ENCODE measurements at regions not wholly inside any gene's neighbourhood (a gene's known extent, or its start where the extent isn't known, plus 50 kb on each side); places are given as distances from the start of the nearest gene placed in this dataset.
A peak's percentile ranks its signal among the peaks of the same experiment; 100 is the strongest.

DNA sequence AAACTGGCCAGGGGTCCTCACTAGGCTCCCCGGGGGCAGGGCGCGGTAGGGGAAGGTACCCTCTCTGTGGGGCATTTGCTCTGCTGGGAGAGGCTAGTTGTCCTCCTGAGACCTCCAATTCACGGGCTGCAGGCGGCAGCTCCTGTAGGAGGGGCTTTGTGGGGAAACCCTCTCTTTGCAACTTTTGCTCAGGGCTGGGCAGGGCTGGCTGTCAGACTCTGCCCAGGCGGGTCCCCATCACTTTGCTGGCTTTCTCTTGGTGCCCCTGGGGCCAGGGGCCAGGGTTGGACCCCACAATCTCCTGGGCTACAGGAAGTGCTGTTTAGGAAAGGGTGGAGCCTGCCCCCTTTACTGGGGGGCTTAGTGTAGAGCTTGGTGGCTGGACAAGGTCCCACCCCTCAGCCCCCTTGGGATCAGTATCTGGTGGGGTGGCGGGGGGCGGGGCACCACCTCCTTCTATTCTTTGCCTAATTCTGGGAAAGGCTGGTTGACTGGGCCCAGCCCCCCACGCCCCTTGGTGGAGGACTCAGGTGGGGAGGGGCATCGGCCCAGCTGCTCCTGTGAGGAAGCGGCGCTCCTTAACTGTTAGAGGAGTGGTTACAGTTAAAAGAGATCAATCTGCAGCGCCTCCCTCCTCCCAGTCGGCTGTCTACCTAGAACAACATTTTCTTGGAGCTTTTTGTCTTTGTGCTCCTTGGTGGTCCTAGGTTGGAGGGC is 918.7 kb downstream of the AACS start:
- TF ChIP-seq, protein P1, sequence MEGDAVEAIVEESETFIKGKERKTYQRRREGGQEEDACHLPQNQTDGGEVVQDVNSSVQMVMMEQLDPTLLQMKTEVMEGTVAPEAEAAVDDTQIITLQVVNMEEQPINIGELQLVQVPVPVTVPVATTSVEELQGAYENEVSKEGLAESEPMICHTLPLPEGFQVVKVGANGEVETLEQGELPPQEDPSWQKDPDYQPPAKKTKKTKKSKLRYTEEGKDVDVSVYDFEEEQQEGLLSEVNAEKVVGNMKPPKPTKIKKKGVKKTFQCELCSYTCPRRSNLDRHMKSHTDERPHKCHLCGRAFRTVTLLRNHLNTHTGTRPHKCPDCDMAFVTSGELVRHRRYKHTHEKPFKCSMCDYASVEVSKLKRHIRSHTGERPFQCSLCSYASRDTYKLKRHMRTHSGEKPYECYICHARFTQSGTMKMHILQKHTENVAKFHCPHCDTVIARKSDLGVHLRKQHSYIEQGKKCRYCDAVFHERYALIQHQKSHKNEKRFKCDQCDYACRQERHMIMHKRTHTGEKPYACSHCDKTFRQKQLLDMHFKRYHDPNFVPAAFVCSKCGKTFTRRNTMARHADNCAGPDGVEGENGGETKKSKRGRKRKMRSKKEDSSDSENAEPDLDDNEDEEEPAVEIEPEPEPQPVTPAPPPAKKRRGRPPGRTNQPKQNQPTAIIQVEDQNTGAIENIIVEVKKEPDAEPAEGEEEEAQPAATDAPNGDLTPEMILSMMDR (IDR thresholded peaks at IDR 0.05; ENCODE audit: low read length, missing control alignments): no peak
- H3K4me3 ChIP-seq (replicated peaks; ENCODE audit: low read depth, low read length): peak overlapping the region; percentile 5
- DNase-seq (ENCODE audit: low read depth): no peak

DNA sequence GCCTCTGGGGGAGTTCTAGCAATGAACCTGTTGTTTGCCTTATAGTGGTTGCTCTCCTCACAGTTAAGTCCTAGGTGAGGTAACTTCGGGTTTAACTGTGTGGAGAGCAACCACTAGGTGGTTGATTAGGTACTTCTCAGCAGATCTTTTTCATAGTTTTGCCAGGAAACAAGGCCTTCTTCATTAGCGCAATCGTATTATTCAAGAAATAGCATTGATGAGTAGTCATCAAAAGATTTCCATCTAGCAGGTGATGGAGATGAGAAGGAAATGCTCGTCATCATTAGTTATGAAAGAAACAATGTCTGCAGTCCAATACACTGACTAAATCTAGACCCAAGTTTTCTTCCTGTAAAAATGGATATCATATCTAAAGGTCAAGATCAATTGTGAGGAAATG is 923.3 kb downstream of the AACS start:
- DNase-seq (ENCODE audit: low read depth): no peak
- TF ChIP-seq, protein P1 (IDR thresholded peaks at IDR 0.05; ENCODE audit: low read length, missing control alignments): no peak
- H3K4me3 ChIP-seq (replicated peaks; ENCODE audit: low read depth, low read length): no peak overlapping the region

GRCh38 chr12:125989696-125990095 is 924.5 kb downstream of the AACS start:
- no peak for DNase-seq (ENCODE audit: low read depth)
- TF ChIP-seq, protein P1 (IDR thresholded peaks at IDR 0.05; ENCODE audit: low read length, missing control alignments): no peak
- no peak overlapping the region for H3K4me3 ChIP-seq (replicated peaks; ENCODE audit: low read depth, low read length)

DNA sequence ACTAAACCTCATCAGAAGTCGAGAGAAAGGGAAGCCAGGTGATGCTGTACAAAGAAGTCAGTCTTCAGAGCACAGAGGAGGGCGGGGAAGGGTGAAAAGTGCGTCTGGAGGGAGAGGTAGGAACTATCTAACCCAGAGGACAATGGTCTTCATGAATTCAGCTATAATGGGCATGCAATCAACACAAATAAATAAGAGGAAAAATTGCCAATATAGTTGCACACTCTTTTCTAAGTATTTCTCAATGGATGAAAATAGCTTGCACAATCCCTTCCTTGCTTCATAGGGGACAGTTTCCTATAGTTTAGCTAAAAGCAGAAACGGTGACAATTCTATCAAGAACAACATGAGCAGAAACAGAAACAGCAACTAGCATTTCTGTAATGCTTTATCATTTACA is 931.2 kb downstream of the AACS start:
- no peak overlapping the region for H3K4me3 ChIP-seq (replicated peaks; ENCODE audit: low read depth, low read length)
- TF ChIP-seq, protein P1 (IDR thresholded peaks at IDR 0.05; ENCODE audit: low read length, missing control alignments): no peak
- no peak for DNase-seq (ENCODE audit: low read depth)

- DNase-seq (ENCODE audit: low read depth): no peak
- no peak overlapping the region for H3K4me3 ChIP-seq (replicated peaks; ENCODE audit: low read depth, low read length)
- TF ChIP-seq, protein P1 (IDR thresholded peaks at IDR 0.05; ENCODE audit: low read length, missing control alignments): no peak
Observed at GRCh38 chr12:125999628-126000027, 934.4 kb downstream of the AACS start.

- no peak for DNase-seq (ENCODE audit: low read depth)
- TF ChIP-seq, protein P1 (IDR thresholded peaks at IDR 0.05; ENCODE audit: low read length, missing control alignments): no peak
- H3K4me3 ChIP-seq (replicated peaks; ENCODE audit: low read depth, low read length): no peak overlapping the region
Observed at GRCh38 chr12:126019385-126019784, 954.1 kb downstream of the AACS start.

DNA sequence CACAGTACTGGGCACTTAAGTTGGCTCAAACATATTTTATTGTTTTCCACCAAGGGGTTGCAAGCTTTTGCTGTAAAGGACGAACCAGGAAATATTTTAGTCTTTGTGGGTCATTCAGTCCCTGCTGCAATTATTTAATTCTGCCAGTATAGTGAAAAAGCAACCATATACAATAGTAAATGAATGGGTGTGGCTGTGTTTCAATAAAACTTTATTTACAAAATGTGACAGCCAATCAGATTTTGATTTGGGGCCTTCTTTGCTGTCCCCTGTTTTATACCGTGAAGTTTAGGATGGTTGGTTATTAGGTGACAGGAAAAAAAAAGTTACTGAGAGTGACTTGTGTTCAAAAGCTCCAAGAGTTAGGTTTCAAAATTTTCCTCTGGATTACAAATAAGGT is 956.4 kb downstream of the AACS start:
- TF ChIP-seq, protein P1 (IDR thresholded peaks at IDR 0.05; ENCODE audit: low read length, missing control alignments): no peak

More for the DNA sequence above, 956.4 kb downstream of the AACS start:
- DNase-seq (ENCODE audit: low read depth): no peak
- no peak overlapping the region for H3K4me3 ChIP-seq (replicated peaks; ENCODE audit: low read depth, low read length)

Data from fibroblast of pulmonary artery (primary cell).